ACHN (cell line): ENCODE measurements at regions not wholly inside any gene's neighbourhood (a gene's known extent, or its start where the extent isn't known, plus 50 kb on each side); places are given as distances from the start of the nearest gene placed in this dataset.
"Not testable (repeated sequence)": the region's sequence is repeated elsewhere in the genome, so short reads cannot be mapped to it uniquely, and the experiment has no call there.

Experiments used
- DNase-seq: peaks from one replicate; pipeline ENCODE4 v3.0.0-alpha.2; 2015
- in situ Hi-C: cut with HindIII; loops from 2 replicates; pipeline ENCODE4 v1.10.0; 2017; ENCODE audit warnings: low sequenced_read_pairs, low pct_ligation_motif_present, low pct_unique_long_range_greater_than_20kb

DNA sequence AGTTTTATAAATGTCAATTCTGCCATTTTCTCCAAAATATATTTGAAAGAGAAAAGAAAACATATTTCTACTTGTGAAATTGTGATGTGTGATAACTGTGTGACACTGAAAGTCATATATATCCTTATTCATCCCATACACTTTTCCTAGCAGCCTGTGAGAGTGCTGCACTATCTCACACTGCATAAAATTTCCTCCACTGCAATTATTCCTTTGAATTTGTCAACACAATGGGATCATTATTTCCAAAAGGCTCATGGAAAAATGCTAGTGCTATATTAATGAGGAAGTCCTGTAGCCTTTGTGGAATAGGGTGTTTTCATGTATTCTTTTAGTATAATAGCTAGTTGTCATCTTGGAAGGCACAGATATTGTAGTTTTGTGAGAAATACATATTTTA, 504.1 kb downstream of the RPL10L start:
- DNase-seq: no peak
- in situ Hi-C loops: no loop called here

- in situ Hi-C loops: no loop called here
- DNase-seq: no peak
Observed at GRCh38 chr14:46147024-46147423, 504.6 kb downstream of the RPL10L start.

- no peak for DNase-seq
- in situ Hi-C loops: no loop called here
Observed at GRCh38 chr14:46140445-46140844, 511.1 kb downstream of the RPL10L start.

DNA sequence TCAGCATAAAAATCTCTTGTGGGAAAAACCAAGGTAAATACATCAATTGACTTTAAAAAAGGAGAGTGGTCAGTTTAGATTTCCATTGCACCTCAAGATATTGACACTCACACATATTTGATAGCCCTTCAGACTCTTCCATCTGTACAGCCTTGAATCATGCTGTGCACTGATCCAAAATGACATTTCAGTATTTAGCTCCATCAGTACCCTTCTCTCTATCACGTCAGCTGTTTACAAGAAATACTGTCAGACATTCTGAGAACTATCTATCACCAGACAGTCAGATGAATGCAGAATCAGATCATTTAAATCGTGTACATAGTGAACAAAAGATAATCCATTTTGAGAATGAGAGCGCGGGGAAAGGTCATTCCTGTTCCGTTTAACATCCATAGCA, 511.9 kb downstream of the RPL10L start:
- in situ Hi-C loops: no loop called here
- DNase-seq: no peak

- in situ Hi-C loops: no loop called here
Observed at GRCh38 chr14:46137786-46138185, 513.8 kb downstream of the RPL10L start.

DNA sequence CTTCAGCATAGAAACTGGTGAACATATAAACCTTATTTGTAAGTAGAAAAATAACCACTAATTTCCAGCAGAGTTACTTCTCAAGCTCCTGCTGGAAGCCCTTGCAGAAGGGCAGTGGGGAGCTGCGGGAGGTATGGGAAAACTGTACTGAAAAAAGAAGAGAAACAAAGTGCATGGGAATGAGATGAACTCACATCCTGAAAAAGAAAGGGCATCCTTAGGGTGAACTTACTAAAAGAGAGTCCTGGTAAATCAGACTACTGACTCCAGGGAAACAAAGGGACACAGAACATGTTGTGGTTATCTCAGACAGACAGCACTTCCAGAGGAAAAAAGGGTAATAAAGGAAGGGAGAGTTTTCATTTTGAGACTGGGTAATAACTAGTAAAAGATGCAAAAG, 515.1 kb downstream of the RPL10L start:
- in situ Hi-C loops: no loop called here
- DNase-seq: no peak

More at GRCh38 chr14:46137786-46138185, 513.8 kb downstream of the RPL10L start:
- no peak for DNase-seq

- DNase-seq: no peak
- in situ Hi-C loops: no loop called here
Observed at GRCh38 chr14:46108228-46108627, 543.4 kb downstream of the RPL10L start.

GRCh38 chr14:46100901-46101300, 550.7 kb downstream of the RPL10L start:
- DNase-seq, in situ Hi-C loops: not testable (repeated sequence)

- DNase-seq: no peak
- in situ Hi-C loops: no loop called here
Observed at GRCh38 chr14:46091819-46092218, 559.8 kb downstream of the RPL10L start.

DNA sequence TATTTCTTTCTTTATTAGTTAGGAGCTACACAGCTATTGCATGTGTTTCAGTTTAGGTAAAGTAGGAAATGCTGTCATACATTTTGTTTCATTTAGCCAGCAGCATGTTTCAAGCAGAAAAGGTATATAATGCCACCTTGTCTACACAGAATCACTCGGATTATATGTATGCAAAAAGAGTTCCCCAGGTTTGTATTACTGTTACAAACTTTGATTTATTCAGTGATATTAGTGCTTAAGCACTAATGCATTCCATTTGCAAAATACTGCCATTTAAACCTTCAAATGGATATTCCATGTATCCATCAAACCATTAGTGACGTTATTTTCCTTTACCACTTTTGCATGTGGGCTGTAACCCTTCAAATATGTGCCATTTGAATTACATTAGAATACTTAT, 564.0 kb downstream of the RPL10L start:
- DNase-seq: no peak

GRCh38 chr14:46074061-46074460, 577.5 kb downstream of the RPL10L start:
- no peak for DNase-seq
- in situ Hi-C loops: no loop called here

More for the DNA sequence above, 564.0 kb downstream of the RPL10L start:
- in situ Hi-C loops: no loop called here

- DNase-seq: peak; percentile 65
- in situ Hi-C loops: no loop called here
Observed at GRCh38 chr14:46063872-46064271, 587.7 kb downstream of the RPL10L start.

GRCh38 chr14:46058964-46059563, 592.5 kb downstream of the RPL10L start:
- in situ Hi-C loops: no loop called here
- no peak for DNase-seq

DNA sequence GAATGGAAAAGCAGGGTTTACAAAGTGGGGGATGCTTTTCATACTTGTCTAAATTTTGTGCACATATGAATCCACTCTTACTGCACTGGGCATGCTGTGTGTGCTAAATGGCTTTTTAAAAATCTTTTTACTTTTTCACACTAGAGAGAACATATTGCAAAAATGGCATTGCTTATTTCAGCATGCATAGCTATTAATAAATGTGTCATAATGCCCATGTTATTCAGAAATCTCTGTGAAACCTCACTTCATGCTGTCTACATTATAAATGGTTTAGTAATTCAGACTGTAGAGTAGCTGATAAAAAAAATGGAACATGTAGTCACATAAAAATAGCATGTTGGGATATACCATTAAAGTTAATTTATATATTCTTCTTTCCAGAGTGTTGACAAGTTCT, 593.8 kb downstream of the RPL10L start:
- in situ Hi-C loops: no loop called here
- DNase-seq: no peak

- peak; percentile 56 for DNase-seq
- in situ Hi-C loops: no loop called here
Observed at GRCh38 chr14:46054526-46054925, 597.1 kb downstream of the RPL10L start.

DNA sequence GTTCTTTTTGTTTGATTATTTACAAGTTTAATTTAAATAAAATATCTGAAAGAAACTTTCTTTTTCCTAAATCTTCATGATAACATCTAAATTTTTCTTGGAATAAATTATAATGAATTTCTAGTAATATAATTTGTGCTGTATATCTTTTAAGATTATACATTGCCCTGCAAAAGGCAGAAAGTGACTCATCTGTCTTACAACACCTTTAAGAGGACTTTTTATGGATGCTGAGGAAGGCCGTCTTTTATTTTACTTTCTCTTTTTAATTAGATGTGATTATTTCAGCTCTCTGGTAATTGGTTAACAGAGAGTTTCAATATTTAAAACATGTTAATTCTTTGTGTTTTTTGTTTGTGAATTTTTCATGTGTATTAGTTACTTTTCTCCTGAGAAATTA, 598.4 kb downstream of the RPL10L start:
- in situ Hi-C loops: no loop called here
- no peak for DNase-seq

DNA sequence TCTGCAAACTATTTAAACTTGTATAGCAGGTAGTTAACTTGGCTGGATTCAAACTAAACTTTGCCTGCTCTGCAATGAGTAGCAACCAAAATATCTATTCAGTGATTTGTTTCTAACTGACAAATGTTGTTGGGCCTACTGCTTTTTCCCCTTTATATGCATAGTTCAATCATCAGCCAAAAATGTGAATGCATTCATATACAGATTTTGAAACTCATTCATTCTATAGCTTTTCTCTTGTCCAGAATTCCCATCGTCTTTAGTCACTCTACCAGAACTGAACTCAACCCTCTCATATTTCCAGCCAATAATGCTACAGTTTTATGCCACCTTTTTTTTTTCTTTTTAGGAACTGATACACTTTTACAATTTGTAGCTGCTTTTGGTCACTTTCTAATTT, 599.8 kb downstream of the RPL10L start:
- in situ Hi-C loops: no loop called here

GRCh38 chr14:46048127-46048526, 603.5 kb downstream of the RPL10L start:
- in situ Hi-C loops: no loop called here
- peak; percentile 50 for DNase-seq

More for the DNA sequence above, 599.8 kb downstream of the RPL10L start:
- no peak for DNase-seq

GRCh38 chr14:46036099-46036498, 615.5 kb downstream of the RPL10L start:
- no peak for DNase-seq
- in situ Hi-C loops: no loop called here

DNA sequence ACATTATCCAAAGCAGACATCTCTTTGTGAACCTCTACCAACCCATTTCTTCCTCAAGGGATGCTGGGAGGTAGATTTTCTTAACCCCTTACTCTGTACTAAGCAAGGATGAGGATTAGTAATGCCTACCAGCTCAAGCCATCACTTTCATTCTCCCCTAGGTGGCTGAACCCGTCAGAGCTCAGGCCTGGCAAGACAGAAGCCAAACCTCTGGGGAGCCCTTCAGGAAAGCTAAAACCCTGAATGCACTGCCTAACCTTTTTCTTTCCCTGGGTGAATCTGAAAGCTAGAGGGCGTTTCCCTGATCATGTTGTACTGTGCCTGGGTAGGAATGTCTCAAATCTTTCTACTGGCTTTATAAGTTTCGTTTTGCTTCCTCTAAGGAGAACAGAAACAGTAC, 617.3 kb downstream of the RPL10L start:
- in situ Hi-C loops: no loop called here
- DNase-seq: no peak
